Esophagus (tissue), 2 donors: ENCODE measurements at regions not wholly inside any gene's neighbourhood (a gene's known extent, or its start where the extent isn't known, plus 50 kb on each side); places are given as distances from the start of the nearest gene placed in this dataset.

ENCODE experiments used
- H3K27ac ChIP-seq, 2 donors: one replicate each; pipeline ENCODE4 v1.5.1; 2013; ENCODE audit warnings: low read depth in 2 of 2, mild to moderate bottlenecking in 2 of 2, inconsistent platforms in 1 of 2, low read length in 1 of 2, moderate library complexity in 1 of 2
- H3K27me3 ChIP-seq, 2 donors: one replicate each; pipeline ENCODE4 v1.6.1; 2013; ENCODE audit warnings: low read length in 2 of 2, control low read depth in 1 of 2, mild to moderate bottlenecking in 1 of 2; ENCODE audit not compliant: insufficient read depth in 2 of 2, control insufficient read depth in 1 of 2
- H3K36me3 ChIP-seq, 2 donors: one replicate each; pipeline ENCODE4 v1.6.1; 2013; ENCODE audit warnings: low read length in 1 of 2; ENCODE audit not compliant: control insufficient read depth in 2 of 2, insufficient read depth in 2 of 2
- H3K4me1 ChIP-seq, 2 donors: one replicate each; pipeline ENCODE4 v1.6.1; 2013; ENCODE audit warnings: low read length in 1 of 2; ENCODE audit not compliant: control insufficient read depth in 2 of 2, insufficient read depth in 2 of 2
- H3K4me3 ChIP-seq, 2 donors: one replicate each; pipeline ENCODE4 v1.5.1; 2013; ENCODE audit warnings: low read length in 2 of 2, mild to moderate bottlenecking in 2 of 2, low read depth in 1 of 2, moderate library complexity in 1 of 2
- H3K9me3 ChIP-seq, 2 donors: one replicate each; pipeline ENCODE4 v1.6.1; 2013; ENCODE audit warnings: mild to moderate bottlenecking in 2 of 2, low read depth in 1 of 2, low read length in 1 of 2, moderate library complexity in 1 of 2; ENCODE audit not compliant: control insufficient read depth in 2 of 2, insufficient read depth in 1 of 2
- WGBS, 2 donors: extraction: QIAGEN DNeasy Blood & Tissue Kit; methylation state at CpG; one replicate each; pipeline ENCODE4 v1.1.7; 2013; 5-methylcytosine and 5-hydroxymethylcytosine counted together
- donor health status: healthy with polysubstance abuse.
- donor health status: Bipolar disorder and iron deficiency.

GRCh38 chr7:68691261-68692216 is 906.7 kb upstream of the AUTS2 start:
- Histone ChIP-seq H3K4me3 (no peak overlapping the region), H3K9me3 (no peaks in the 10 kb centered on the region), H3K4me1 (no peaks in the 10 kb centered on the region), H3K27me3 (peaks cover 0 to 2% of the 10 kb centered on the region in 2 donors), H3K27ac (no peak overlapping the region), H3K36me3 (no peaks in the 10 kb centered on the region)
- WGBS, 2 donors, result 44 to 50% methylated on average over 12 of the region's 12 CpGs

DNA sequence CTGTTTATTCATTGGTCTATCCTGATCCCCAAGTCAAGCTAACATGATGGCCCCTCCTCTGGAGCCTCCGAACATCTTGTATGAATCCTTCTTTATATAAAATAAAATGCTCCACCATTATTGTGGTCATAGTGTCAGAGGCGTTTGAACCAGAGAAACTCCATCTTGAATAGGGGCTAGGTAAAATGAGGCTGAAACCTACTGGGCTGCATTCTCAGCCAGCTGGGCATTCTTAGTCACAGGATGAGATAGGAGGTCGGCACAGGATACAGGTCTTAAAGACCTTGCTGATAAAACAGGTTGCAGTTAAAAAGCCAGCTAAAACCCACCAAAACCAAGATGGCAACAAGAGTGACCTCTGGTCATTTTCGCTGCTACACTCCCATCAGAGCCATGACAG is 905.8 kb upstream of the AUTS2 start:
- H3K27ac ChIP-seq, result no peak overlapping the region
- peaks cover 0 to 2% of the 10 kb centered on the region in 2 donors for H3K27me3 ChIP-seq
- no peaks in the 10 kb centered on the region for H3K9me3 ChIP-seq
- WGBS, 2 donors, result 86 to 89% methylated on average over 4 of the region's 4 CpGs
- no peaks in the 10 kb centered on the region for H3K36me3 ChIP-seq
- H3K4me1 ChIP-seq, result no peaks in the 10 kb centered on the region
- no peak overlapping the region for H3K4me3 ChIP-seq

DNA sequence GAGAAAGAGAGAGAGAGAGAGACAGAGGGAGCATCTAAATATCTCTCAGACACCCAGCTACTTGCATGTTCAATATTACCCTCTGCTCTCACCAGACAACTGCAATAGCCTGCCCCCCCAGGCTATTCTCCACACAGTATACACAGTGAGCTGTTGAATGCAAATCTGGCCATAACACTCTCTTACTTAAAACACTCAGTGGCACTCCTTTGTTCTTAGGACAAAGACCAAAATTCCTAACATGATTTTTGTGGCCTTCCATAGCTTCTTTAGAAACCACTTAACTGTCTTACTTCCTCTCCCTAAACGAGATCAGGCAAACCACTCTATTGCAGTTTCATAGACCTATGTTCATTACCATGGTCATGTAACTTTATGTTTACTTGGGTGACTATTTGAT is 903.6 kb upstream of the AUTS2 start:
- Histone ChIP-seq H3K4me1 (no peaks in the 10 kb centered on the region), H3K27ac (no peak overlapping the region), H3K4me3 (no peak overlapping the region), H3K27me3 (peaks cover 0 to 2% of the 10 kb centered on the region in 2 donors), H3K36me3 (no peaks in the 10 kb centered on the region), H3K9me3 (no peaks in the 10 kb centered on the region)
- 31 to 41% methylated on average over 1 of the region's 1 CpG for WGBS, 2 donors

DNA sequence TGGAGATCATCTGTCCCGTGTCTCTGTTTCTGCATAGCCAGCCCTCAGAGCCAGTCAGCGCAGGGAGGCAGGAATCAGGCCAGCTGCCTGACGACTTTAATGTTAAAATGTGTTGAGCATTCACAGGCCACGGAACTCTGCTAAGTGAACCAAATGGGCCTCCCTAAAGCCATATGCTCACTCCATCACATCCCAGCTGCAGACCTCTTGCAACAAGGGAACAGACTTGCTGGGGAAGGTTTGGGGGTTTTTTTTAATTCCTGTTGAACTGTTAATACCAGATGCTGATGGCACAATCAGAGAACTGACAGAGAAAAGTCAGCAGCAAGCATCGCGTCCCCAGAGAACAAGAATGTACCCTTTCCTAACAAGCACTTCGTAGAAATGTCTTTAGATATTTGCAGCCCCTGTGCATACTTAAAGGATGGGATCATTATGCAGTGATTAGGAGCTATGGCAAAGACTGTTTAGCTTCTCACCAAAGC is 900.4 kb upstream of the AUTS2 start:
- WGBS, 2 donors, result 74% methylated on average over 7 of the region's 7 CpGs
- H3K27ac ChIP-seq, result no peak overlapping the region
- no peaks in the 10 kb centered on the region for H3K36me3 ChIP-seq
- H3K27me3 ChIP-seq, result peaks cover 0 to 2% of the 10 kb centered on the region in 2 donors
- no peak overlapping the region for H3K4me3 ChIP-seq
- no peaks in the 10 kb centered on the region for H3K4me1 ChIP-seq
- H3K9me3 ChIP-seq, result no peaks in the 10 kb centered on the region

DNA sequence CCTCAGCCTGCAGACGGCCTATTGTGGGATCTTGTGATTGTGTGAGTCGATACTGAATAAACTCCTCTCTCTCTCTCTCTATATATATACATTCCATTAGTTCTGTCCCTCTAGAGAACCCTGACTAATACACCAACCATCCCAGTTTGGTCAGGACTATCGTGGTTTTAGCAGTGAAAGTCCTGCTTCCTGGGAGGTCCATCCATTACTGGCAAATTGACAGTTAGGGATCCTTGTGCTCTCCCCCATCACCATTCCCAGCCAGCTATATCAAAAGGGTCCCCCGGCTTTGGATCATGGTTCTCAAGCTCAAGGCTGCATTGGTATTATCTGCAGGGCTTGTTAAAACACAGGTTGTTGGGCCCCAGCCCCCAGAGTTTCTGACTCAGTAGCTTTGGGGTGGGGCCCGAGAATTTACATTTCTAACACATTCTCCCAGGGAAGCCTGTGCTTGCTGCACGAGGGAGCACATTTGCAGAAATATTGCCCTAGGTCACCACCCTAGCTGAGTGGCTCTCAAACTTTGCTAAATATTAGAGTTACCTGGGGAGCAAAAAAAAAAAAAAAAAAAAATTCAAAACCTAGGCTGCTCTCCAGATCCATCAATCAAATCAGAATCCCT is 899.1 kb upstream of the AUTS2 start:
- H3K36me3 ChIP-seq, result no peaks in the 10 kb centered on the region
- 71 to 75% methylated on average over 6 of the region's 6 CpGs for WGBS, 2 donors
- H3K4me3 ChIP-seq, result no peak overlapping the region
- H3K27me3 ChIP-seq, result peaks cover 0 to 2% of the 10 kb centered on the region in 2 donors
- H3K9me3 ChIP-seq, result no peaks in the 10 kb centered on the region
- no peak overlapping the region for H3K27ac ChIP-seq
- H3K4me1 ChIP-seq, result no peaks in the 10 kb centered on the region

DNA sequence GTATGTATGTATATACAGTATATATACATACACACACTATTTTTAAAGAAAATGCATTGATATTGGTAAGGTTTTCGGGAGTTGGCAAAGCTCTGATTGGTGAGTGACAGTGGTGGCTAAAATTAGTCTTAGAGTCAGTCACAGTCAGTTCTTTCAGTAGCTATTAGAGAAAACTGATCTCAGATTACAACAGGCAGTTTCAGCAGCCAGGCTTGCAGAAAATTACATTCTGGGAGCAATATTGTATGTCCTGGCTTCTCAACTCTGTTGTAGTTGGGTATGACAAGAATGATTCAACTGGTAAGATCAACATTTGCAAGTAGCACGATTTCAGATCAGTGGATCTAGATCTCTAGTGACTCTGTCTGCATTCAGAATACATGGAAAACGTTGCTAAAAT is 897.9 kb upstream of the AUTS2 start:
- Histone ChIP-seq H3K27me3 (peaks cover 0 to 2% of the 10 kb centered on the region in 2 donors), H3K36me3 (no peaks in the 10 kb centered on the region), H3K27ac (no peak overlapping the region), H3K4me1 (no peaks in the 10 kb centered on the region), H3K4me3 (no peak overlapping the region), H3K9me3 (no peaks in the 10 kb centered on the region)
- WGBS, 2 donors, result 68 to 81% methylated on average over 3 of the region's 3 CpGs

- H3K36me3 ChIP-seq, result no peaks in the 10 kb centered on the region
- 61 to 71% methylated on average over 5 of the region's 5 CpGs for WGBS, 2 donors
- peaks cover 0 to 6% of the 10 kb centered on the region in 2 donors for H3K9me3 ChIP-seq
These were observed 892.0 kb upstream of the AUTS2 start for GRCh38 chr7:68706291-68706690.

GRCh38 chr7:68707159-68707558 is 891.1 kb upstream of the AUTS2 start:
- Histone ChIP-seq H3K4me3 (no peak overlapping the region), H3K36me3 (no peaks in the 10 kb centered on the region), H3K9me3 (peaks cover 0 to 6% of the 10 kb centered on the region in 2 donors), H3K27me3 (no peaks in the 10 kb centered on the region), H3K4me1 (no peaks in the 10 kb centered on the region), H3K27ac (no peak overlapping the region)
- 64 to 65% methylated on average over 5 of the region's 5 CpGs for WGBS, 2 donors

More at GRCh38 chr7:68706291-68706690, 892.0 kb upstream of the AUTS2 start:
- Histone ChIP-seq H3K27ac (no peak overlapping the region), H3K27me3 (no peaks in the 10 kb centered on the region), H3K4me1 (no peaks in the 10 kb centered on the region), H3K4me3 (no peak overlapping the region)

DNA sequence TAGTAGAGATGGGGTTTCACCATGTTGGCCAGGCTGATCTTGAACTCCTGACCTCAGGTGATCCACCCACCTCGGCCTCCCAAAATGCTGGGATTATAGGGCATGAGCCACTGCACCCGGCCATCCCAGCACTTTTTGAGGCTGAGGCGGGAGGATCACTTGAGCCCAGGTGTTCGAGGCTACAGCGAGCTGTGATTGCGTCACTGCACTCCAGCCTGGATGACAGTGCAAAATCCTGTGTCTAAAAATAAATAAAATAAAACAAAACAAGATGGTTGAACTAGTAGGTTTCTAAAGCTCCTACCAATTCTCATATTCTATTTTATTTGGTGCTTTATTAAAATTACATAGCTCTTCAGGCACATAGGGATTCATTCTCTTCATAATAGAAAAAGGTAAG is 890.3 kb upstream of the AUTS2 start:
- Histone ChIP-seq H3K36me3 (no peaks in the 10 kb centered on the region), H3K4me1 (no peaks in the 10 kb centered on the region), H3K4me3 (no peak overlapping the region), H3K27ac (no peak overlapping the region), H3K27me3 (no peaks in the 10 kb centered on the region), H3K9me3 (peaks cover 0 to 6% of the 10 kb centered on the region in 2 donors)
- WGBS, 2 donors, result 90 to 94% methylated on average over 6 of the region's 6 CpGs
